ENCODE measurements at regions not wholly inside any gene's neighbourhood (a gene's known extent, or its start where the extent isn't known, plus 50 kb on each side); places are given as distances from the start of the nearest gene placed in this dataset.

DNA sequence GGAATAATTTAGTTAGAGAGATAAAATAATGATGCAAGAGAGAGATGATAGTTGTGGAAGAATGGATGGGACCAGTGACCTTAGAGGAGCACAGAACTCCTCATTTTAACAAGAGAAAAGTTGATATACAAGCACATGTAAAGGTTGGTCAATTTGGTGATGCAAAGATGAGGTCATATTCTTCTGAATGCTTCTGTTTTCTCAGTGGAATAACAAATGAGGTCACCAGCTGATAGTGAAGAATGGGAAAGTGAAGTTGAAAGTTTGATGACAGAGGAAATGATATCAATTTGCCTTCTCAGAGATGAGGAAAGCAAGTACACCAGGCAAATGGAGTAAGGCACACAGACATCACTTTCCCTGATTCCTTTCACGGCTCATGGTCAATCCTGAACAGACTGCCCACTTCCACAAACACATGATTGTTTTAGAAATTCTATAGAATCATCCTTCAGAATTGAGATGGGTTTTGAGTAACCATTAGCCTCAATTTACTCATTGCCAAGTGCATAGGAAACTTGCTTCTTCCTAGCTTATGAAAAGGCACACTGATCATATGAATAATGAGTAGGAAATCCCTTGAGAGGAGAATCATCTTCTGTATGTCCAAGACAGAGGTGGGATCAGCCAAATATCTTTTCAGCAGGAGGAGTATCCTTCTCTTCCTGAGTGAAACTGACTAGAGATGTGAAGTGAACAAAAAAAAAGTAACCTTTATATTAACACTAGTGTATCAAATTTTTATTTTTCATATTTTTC is 82.4 kb upstream of the TCF21 start:
- H3K79me2 ChIP-seq (ENCODE audit: control insufficient read depth, insufficient read depth, low read length), result no peaks in the 10 kb centered on the region
- no peak overlapping the region for H3K9ac ChIP-seq (replicated peaks; ENCODE audit: extremely low read depth, insufficient read depth, low read length)
- intact Hi-C loops (cut with micrococcal nuclease) (no loop called here), dilution Hi-C loops (cut with MboI; ENCODE audit: extremely low pct_ligation_motif_present, low sequenced_read_pairs) (no loop called here)
- ChIA-PET CTCF (interaction anchor here (1.0 kb wide), 1 partner anchor 12 kb away, joined by 3 read pairs; no protein-coding TSS in a partner anchor), POLR2A (no interaction called here)
- FAIRE-seq (no peak), DNase-seq (ENCODE audit: low read depth, low spot score) (no peak)
- no TSS peak for BruUV-seq (replicated peaks)
- H3K4me1 ChIP-seq (ENCODE audit: control insufficient read depth, extremely low read depth, insufficient read depth, low read length), result no peaks in the 10 kb centered on the region
- no peak for TF ChIP-seq JUN (IDR thresholded peaks at IDR 0.05; ENCODE audit: borderline replicate concordance, insufficient read depth, insufficient read length, low read depth)
- TF ChIP-seq POLR2AphosphoS5 (IDR thresholded peaks at IDR 0.05; ENCODE audit: insufficient read depth, low read depth, low read length), result no peak
- TF ChIP-seq EZH2 (IDR thresholded peaks at IDR 0.05; ENCODE audit: borderline replicate concordance, low read depth, low read length, severe bottlenecking), result no peak
- TF ChIP-seq, protein P1, sequence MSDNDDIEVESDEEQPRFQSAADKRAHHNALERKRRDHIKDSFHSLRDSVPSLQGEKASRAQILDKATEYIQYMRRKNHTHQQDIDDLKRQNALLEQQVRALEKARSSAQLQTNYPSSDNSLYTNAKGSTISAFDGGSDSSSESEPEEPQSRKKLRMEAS (IDR thresholded peaks at IDR 0.05; ENCODE audit: insufficient read depth, insufficient read length), result no peak
- H3K27ac ChIP-seq (ENCODE audit: insufficient read depth, low read depth, low read length), result no peak overlapping the region
- H3K9me3 ChIP-seq (replicated peaks; ENCODE audit: control insufficient read depth, insufficient read depth, low read length), result no peaks in the 10 kb centered on the region
- H3K4me3 ChIP-seq (replicated peaks in 1 of 3; ENCODE audit: insufficient read depth in 1 of 3, low read depth in 1 of 3, low read length in 3 of 3), result no peak overlapping the region
- H3K4me2 ChIP-seq (ENCODE audit: insufficient read depth, low read length), result no peak overlapping the region
- H3K9me1 ChIP-seq (replicated peaks; ENCODE audit: control insufficient read depth, extremely low read depth, insufficient read depth, low read length), result no peaks in the 10 kb centered on the region
- H4K20me1 ChIP-seq (replicated peaks; ENCODE audit: control insufficient read depth, extremely low read depth, insufficient read depth, low read length), result no peaks in the 10 kb centered on the region
- no peaks in the 10 kb centered on the region for H3K27me3 ChIP-seq (ENCODE audit: control insufficient read depth in 2 of 2, insufficient read depth in 2 of 2, low read length in 2 of 2)
- no peak overlapping the region for H2AFZ ChIP-seq (ENCODE audit: low read depth, low read length)
- H3K36me3 ChIP-seq (ENCODE audit: control insufficient read depth in 2 of 2, extremely low read depth in 1 of 2, insufficient read depth in 2 of 2, low read length in 2 of 2), result no peaks in the 10 kb centered on the region

DNA sequence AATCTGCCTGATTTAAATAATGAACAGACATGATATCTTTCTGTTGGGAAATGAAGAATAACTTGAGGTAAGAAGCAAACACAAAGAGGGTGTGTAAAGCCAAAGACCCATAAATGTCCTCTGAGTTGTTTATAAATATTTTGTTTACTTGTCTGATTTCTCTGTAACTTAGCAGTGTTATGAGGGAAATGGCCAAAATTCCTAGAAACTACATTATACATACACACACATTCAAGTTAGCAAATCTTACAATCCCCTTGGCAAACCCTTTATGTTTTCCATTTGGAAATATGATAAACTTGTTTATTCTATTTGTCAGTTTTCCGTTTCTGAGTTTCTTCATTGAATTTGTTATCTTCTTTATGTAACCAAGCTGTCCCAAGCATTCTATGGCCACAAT is 81.4 kb upstream of the TCF21 start:
- CTCF ChIA-PET, result no interaction called here
- Histone ChIP-seq H3K27ac (ENCODE audit: insufficient read depth, low read depth, low read length) (no peak overlapping the region), H3K4me3 (replicated peaks in 1 of 3; ENCODE audit: insufficient read depth in 1 of 3, low read depth in 1 of 3, low read length in 3 of 3) (no peak overlapping the region), H3K36me3 (ENCODE audit: control insufficient read depth in 2 of 2, extremely low read depth in 1 of 2, insufficient read depth in 2 of 2, low read length in 2 of 2) (no peaks in the 10 kb centered on the region), H3K27me3 (ENCODE audit: control insufficient read depth in 2 of 2, insufficient read depth in 2 of 2, low read length in 2 of 2) (no peaks in the 10 kb centered on the region), H3K4me1 (ENCODE audit: control insufficient read depth, extremely low read depth, insufficient read depth, low read length) (no peaks in the 10 kb centered on the region), H2AFZ (ENCODE audit: low read depth, low read length) (no peak overlapping the region), H3K9me1 (replicated peaks; ENCODE audit: control insufficient read depth, extremely low read depth, insufficient read depth, low read length) (no peaks in the 10 kb centered on the region), H3K79me2 (ENCODE audit: control insufficient read depth, insufficient read depth, low read length) (no peaks in the 10 kb centered on the region), H3K9me3 (replicated peaks; ENCODE audit: control insufficient read depth, insufficient read depth, low read length) (no peaks in the 10 kb centered on the region), H3K9ac (replicated peaks; ENCODE audit: extremely low read depth, insufficient read depth, low read length) (no peak overlapping the region), H3K4me2 (ENCODE audit: insufficient read depth, low read length) (no peak overlapping the region), H4K20me1 (replicated peaks; ENCODE audit: control insufficient read depth, extremely low read depth, insufficient read depth, low read length) (no peaks in the 10 kb centered on the region)
- no peak for TF ChIP-seq EZH2 (IDR thresholded peaks at IDR 0.05; ENCODE audit: borderline replicate concordance, low read depth, low read length, severe bottlenecking)
- no peak for TF ChIP-seq JUN (IDR thresholded peaks at IDR 0.05; ENCODE audit: borderline replicate concordance, insufficient read depth, insufficient read length, low read depth)
- TF ChIP-seq POLR2A (IDR thresholded peaks at IDR 0.05; ENCODE audit: low read depth, low read length), result no peak
- no peak for TF ChIP-seq FOS (IDR thresholded peaks at IDR 0.05; ENCODE audit: borderline replicate concordance, insufficient read depth, low read length)
- no peak for TF ChIP-seq GATA2 (IDR thresholded peaks at IDR 0.05; ENCODE audit: insufficient read depth, insufficient read length, low read depth, low read length)
- TF ChIP-seq, protein P1 (IDR thresholded peaks at IDR 0.05; ENCODE audit: insufficient read depth, insufficient read length), result no peak
- TF ChIP-seq, protein P2, sequence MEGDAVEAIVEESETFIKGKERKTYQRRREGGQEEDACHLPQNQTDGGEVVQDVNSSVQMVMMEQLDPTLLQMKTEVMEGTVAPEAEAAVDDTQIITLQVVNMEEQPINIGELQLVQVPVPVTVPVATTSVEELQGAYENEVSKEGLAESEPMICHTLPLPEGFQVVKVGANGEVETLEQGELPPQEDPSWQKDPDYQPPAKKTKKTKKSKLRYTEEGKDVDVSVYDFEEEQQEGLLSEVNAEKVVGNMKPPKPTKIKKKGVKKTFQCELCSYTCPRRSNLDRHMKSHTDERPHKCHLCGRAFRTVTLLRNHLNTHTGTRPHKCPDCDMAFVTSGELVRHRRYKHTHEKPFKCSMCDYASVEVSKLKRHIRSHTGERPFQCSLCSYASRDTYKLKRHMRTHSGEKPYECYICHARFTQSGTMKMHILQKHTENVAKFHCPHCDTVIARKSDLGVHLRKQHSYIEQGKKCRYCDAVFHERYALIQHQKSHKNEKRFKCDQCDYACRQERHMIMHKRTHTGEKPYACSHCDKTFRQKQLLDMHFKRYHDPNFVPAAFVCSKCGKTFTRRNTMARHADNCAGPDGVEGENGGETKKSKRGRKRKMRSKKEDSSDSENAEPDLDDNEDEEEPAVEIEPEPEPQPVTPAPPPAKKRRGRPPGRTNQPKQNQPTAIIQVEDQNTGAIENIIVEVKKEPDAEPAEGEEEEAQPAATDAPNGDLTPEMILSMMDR (IDR thresholded peaks at IDR 0.05; ENCODE audit: extremely low read depth in 1 of 2, insufficient read depth in 1 of 2, low read depth in 1 of 2, low read length in 2 of 2), result no peak
- TF ChIP-seq POLR2AphosphoS5 (IDR thresholded peaks at IDR 0.05; ENCODE audit: insufficient read depth, low read depth, low read length), result no peak
- no peak for TF ChIP-seq MYC (IDR thresholded peaks at IDR 0.05; ENCODE audit: low read depth, low read length)
- no TSS peak for BruUV-seq (replicated peaks)
- POLR2A ChIA-PET, result no interaction called here
- intact Hi-C loops (cut with micrococcal nuclease) (no loop called here), dilution Hi-C loops (cut with MboI; ENCODE audit: extremely low pct_ligation_motif_present, low sequenced_read_pairs) (no loop called here)
- FAIRE-seq, result no peak
- no peak for DNase-seq (ENCODE audit: low read depth, low spot score)
